ENCODE measurements at regions not wholly inside any gene's neighbourhood (a gene's known extent, or its start where the extent isn't known, plus 50 kb on each side); places are given as distances from the start of the nearest gene placed in this dataset.

- no peak for TF ChIP-seq CTCF (IDR thresholded peaks at IDR 0.05)
- no peak for TF ChIP-seq POLR2AphosphoS5 (IDR thresholded peaks at IDR 0.05)
- no peak for TF ChIP-seq POLR2A (IDR thresholded peaks at IDR 0.05)
- no peak for TF ChIP-seq EP300 (IDR thresholded peaks at IDR 0.05)
Observed at GRCh38 chr11:115659061-115659963, 155.1 kb upstream of the CADM1 start.

All from suprapubic skin (tissue), 4 donors.